ENCODE measurements at regions not wholly inside any gene's neighbourhood (a gene's known extent, or its start where the extent isn't known, plus 50 kb on each side); places are given as distances from the start of the nearest gene placed in this dataset.

DNA sequence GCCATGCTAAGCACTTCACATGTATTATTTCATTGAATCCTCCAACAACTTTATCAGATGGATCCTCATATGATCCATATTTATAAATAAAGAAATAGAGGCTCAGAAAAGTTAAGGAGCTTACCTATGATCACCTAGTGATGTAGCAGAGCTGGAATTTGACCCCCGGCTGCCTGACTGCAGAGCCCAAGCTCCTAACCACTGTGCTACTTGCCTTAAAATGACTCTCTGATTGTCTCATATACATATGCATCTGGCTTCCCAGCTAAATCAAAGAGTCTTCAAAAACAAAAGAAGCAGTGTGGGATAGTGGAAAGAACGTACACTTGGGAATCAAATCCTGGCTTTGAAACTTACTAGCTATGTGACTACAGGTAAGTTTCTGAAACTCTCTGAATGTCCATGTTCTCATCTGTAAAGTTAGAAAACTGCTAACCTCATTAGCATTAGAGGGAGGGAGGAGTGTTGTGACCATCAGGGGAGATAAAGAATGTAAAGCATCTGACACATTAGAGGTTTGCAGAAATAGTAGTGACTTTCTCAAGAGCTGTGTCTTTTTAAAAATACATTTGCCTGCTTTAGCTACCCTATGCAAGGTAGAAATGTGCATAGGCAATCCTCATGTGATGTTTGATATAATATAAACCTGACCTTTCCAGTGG, 67.2 kb upstream of the BARHL2 start:
- DNase-seq (ENCODE audit: low spot score) (no peak), ATAC-seq (peak; percentile 86)
- ChIA-PET CTCF (interaction anchor here (0.6 to 1.9 kb wide), 5 partner anchors 17 to 381 kb away, joined by 3 to 9 read pairs (median 4); no protein-coding TSS in a partner anchor), POLR2A (no interaction called here)
- Mint-ChIP-seq H3K27me3 (ENCODE audit: low read depth) (peaks cover 2% of the 10 kb centered on the region; the same call in 1 of the 2 replicates), H3K9me3 (peaks cover 1% of the 10 kb centered on the region; the same call in 1 of the 2 replicates), H3K27ac (no peak overlapping the region), H3K4me1 (peaks cover 11% of the 10 kb centered on the region), H3K4me3 (no peak overlapping the region), H3K36me3 (no peaks in the 10 kb centered on the region)
- TF ChIP-seq NR2C2 (CRISPR knock-in tag; IDR thresholded peaks at IDR 0.05) = no peak
- TF ChIP-seq, protein P1, sequence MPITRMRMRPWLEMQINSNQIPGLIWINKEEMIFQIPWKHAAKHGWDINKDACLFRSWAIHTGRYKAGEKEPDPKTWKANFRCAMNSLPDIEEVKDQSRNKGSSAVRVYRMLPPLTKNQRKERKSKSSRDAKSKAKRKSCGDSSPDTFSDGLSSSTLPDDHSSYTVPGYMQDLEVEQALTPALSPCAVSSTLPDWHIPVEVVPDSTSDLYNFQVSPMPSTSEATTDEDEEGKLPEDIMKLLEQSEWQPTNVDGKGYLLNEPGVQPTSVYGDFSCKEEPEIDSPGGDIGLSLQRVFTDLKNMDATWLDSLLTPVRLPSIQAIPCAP (CRISPR knock-in tag; IDR thresholded peaks at IDR 0.05) = no peak
- TF ChIP-seq ETV6 (CRISPR knock-in tag; IDR thresholded peaks at IDR 0.05) = no peak
- no peak for TF ChIP-seq JAZF1 (CRISPR knock-in tag; IDR thresholded peaks at IDR 0.05)
- no peak for TF ChIP-seq ZNF232 (CRISPR knock-in tag; IDR thresholded peaks at IDR 0.05)
- TF ChIP-seq, protein P2, sequence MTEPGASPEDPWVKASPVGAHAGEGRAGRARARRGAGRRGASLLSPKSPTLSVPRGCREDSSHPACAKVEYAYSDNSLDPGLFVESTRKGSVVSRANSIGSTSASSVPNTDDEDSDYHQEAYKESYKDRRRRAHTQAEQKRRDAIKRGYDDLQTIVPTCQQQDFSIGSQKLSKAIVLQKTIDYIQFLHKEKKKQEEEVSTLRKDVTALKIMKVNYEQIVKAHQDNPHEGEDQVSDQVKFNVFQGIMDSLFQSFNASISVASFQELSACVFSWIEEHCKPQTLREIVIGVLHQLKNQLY (CRISPR knock-in tag; IDR thresholded peaks at IDR 0.05) = no peak
- no peak for TF ChIP-seq ZNF219 (CRISPR knock-in tag; IDR thresholded peaks at IDR 0.05; ENCODE audit: borderline replicate concordance)

DNA sequence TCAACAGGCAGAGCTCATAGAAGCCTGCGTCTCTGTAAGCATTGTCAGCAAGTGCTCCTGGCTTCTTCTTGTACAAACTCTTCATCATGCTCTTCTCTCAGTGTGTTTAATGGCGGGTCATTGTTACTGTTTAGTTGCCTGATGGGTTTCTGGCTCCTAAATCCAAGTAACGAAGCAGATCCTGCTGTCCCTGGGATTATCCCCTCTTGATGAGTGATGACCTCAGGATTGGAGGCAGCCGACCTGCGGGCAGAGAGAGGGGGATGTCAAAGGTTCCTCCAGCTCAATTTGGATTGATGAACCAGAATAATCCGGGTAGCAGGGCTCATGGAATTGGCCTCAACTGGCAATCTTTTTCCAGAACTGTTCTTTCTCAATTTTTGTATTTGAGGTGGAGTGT, 66.1 kb upstream of the BARHL2 start:
- no peak for TF ChIP-seq CREB1 (CRISPR knock-in tag; IDR thresholded peaks at IDR 0.05)
- TF ChIP-seq NR1H2 (CRISPR knock-in tag; IDR thresholded peaks at IDR 0.05) = no peak
- TF ChIP-seq, protein P3, sequence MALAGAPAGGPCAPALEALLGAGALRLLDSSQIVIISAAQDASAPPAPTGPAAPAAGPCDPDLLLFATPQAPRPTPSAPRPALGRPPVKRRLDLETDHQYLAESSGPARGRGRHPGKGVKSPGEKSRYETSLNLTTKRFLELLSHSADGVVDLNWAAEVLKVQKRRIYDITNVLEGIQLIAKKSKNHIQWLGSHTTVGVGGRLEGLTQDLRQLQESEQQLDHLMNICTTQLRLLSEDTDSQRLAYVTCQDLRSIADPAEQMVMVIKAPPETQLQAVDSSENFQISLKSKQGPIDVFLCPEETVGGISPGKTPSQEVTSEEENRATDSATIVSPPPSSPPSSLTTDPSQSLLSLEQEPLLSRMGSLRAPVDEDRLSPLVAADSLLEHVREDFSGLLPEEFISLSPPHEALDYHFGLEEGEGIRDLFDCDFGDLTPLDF (CRISPR knock-in tag; IDR thresholded peaks at IDR 0.05) = no peak
- TF ChIP-seq CBFB (CRISPR knock-in tag; IDR thresholded peaks at IDR 0.05; ENCODE audit: low read depth) = no peak
- TF ChIP-seq, protein P4, sequence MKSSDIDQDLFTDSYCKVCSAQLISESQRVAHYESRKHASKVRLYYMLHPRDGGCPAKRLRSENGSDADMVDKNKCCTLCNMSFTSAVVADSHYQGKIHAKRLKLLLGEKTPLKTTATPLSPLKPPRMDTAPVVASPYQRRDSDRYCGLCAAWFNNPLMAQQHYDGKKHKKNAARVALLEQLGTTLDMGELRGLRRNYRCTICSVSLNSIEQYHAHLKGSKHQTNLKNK (CRISPR knock-in tag; IDR thresholded peaks at IDR 0.05) = no peak
- TF ChIP-seq ZNF317 (CRISPR knock-in tag; IDR thresholded peaks at IDR 0.05; ENCODE audit: borderline replicate concordance, low read depth) = no peak
- Mint-ChIP-seq H3K9me3 (no peaks in the 10 kb centered on the region), H3K4me1 (peaks cover 16% of the 10 kb centered on the region), H3K27ac (no peak overlapping the region), H3K36me3 (no peaks in the 10 kb centered on the region), H3K4me3 (no peak overlapping the region), H3K27me3 (ENCODE audit: low read depth) (peaks cover 2% of the 10 kb centered on the region; the same call in 1 of the 2 replicates)
- DNase-seq (ENCODE audit: low spot score) (no peak), ATAC-seq (no peak)
- POLR2A ChIA-PET = no interaction called here
- CTCF ChIA-PET = interaction anchor here (1.9 kb wide), 1 partner anchor 382 kb away, joined by 9 read pairs; no protein-coding TSS in a partner anchor

DNA sequence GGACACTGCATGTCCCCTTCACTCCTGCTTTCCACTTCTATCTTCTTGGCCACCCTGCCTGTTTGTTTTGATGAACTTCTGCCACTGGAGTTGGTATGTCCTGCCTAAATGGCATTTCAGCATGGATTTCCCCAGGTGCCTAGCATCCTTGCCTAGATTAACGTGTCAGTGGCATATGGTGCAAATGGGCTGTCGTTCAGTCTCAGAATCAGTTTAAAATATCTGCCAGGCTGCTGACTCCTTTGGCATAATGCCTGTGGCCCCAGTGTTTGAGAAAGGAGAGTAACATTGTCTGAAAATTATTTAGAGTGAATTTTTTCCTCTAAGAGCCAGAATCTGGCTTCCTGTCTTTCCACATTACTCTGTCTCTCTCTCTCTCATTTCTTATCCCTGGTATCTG, 64.9 kb upstream of the BARHL2 start:
- Mint-ChIP-seq H3K4me3 (no peak overlapping the region), H3K4me1 (peaks cover 19% of the 10 kb centered on the region), H3K27me3 (ENCODE audit: low read depth) (peaks cover 2% of the 10 kb centered on the region; the same call in 1 of the 2 replicates), H3K9me3 (no peaks in the 10 kb centered on the region), H3K36me3 (no peaks in the 10 kb centered on the region), H3K27ac (no peak overlapping the region)
- TF ChIP-seq FOXJ3 (CRISPR knock-in tag; IDR thresholded peaks at IDR 0.05; ENCODE audit: borderline replicate concordance) (no peak), IRF2 (CRISPR knock-in tag; IDR thresholded peaks at IDR 0.05; ENCODE audit: borderline replicate concordance, low read depth) (no peak), TCF7 (CRISPR knock-in tag; IDR thresholded peaks at IDR 0.05; ENCODE audit: low read depth) (no peak), RELA (CRISPR knock-in tag; IDR thresholded peaks at IDR 0.05; ENCODE audit: borderline replicate concordance) (no peak), KAT7 (CRISPR knock-in tag; IDR thresholded peaks at IDR 0.05; ENCODE audit: borderline replicate concordance) (no peak), ZNF396 (CRISPR knock-in tag; IDR thresholded peaks at IDR 0.05; ENCODE audit: borderline replicate concordance) (no peak)
- TF ChIP-seq, protein P5, sequence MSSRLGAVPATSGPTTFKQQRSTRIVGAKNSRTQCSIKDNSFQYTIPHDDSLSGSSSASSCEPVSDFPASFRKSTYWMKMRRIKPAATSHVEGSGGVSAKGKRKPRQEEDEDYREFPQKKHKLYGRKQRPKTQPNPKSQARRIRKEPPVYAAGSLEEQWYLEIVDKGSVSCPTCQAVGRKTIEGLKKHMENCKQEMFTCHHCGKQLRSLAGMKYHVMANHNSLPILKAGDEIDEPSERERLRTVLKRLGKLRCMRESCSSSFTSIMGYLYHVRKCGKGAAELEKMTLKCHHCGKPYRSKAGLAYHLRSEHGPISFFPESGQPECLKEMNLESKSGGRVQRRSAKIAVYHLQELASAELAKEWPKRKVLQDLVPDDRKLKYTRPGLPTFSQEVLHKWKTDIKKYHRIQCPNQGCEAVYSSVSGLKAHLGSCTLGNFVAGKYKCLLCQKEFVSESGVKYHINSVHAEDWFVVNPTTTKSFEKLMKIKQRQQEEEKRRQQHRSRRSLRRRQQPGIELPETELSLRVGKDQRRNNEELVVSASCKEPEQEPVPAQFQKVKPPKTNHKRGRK (CRISPR knock-in tag; IDR thresholded peaks at IDR 0.05; ENCODE audit: borderline replicate concordance) = no peak
- TF ChIP-seq, protein P4 (CRISPR knock-in tag; IDR thresholded peaks at IDR 0.05) = no peak
- TF ChIP-seq, protein P6, sequence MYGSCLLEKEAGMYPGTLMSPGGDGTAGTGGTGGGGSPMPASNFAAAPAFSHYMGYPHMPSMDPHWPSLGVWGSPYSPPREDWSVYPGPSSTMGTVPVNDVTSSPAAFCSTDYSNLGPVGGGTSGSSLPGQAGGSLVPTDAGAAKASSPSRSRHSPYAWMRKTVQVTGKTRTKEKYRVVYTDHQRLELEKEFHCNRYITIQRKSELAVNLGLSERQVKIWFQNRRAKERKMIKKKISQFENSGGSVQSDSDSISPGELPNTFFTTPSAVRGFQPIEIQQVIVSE (CRISPR knock-in tag; IDR thresholded peaks at IDR 0.05; ENCODE audit: borderline replicate concordance) = no peak
- CTCF ChIA-PET = no interaction called here
- POLR2A ChIA-PET = no interaction called here
- DNase-seq (ENCODE audit: low spot score) = no peak
- no peak for ATAC-seq
